Stomach (tissue), 8 donors: ENCODE measurements at regions not wholly inside any gene's neighbourhood (a gene's known extent, or its start where the extent isn't known, plus 50 kb on each side); places are given as distances from the start of the nearest gene placed in this dataset.
A peak's percentile ranks its signal among the peaks of the same experiment; 100 is the strongest.
"Not testable (repeated sequence)": the region's sequence is repeated elsewhere in the genome, so short reads cannot be mapped to it uniquely, and the experiment has no call there.

Experiments
- DNase-seq, 2 donors: peaks; one replicate each; pipeline versions ENCODE4 v3.0.0 to v3.0.0-alpha.2; 2013 to 2019
- H3K27ac ChIP-seq, 5 donors: fragments of 200-600 bp in 4 of 5; sonication (generic) in 4 of 5; one replicate each; pipeline ENCODE4 v1.5.1; 2013 to 2019; ENCODE audit warnings: mild to moderate bottlenecking in 1 of 5, moderate library complexity in 1 of 5
- H3K27me3 ChIP-seq, 3 donors: fragments of 200-600 bp; sonication (generic); one replicate each; pipeline ENCODE4 v1.5.1; 2017 to 2019; ENCODE audit warnings: mixed run types in 1 of 3
- H3K36me3 ChIP-seq, 4 donors: fragments of 200-600 bp; sonication (generic); 1 replicate in 3 of 4; 2 replicates in 1 of 4; pipeline ENCODE4 v1.5.1; 2016 to 2019
- H3K4me1 ChIP-seq, 4 donors: fragments of 200-600 bp; sonication (generic); one replicate each; pipeline ENCODE4 v1.5.1; 2016 to 2019
- H3K4me3 ChIP-seq, 4 donors: fragments of 200-600 bp; sonication (generic) in 3 of 4; one replicate each; pipeline ENCODE4 v1.5.1; 2016 to 2019; ENCODE audit warnings: mild to moderate bottlenecking in 1 of 4
- H3K9me3 ChIP-seq, 4 donors: fragments of 200-600 bp; sonication (generic); one replicate each; pipeline ENCODE4 v1.5.1; 2016 to 2019
- CTCF ChIP-seq, 7 experiments: fragments of 450-650 bp in 4 of 7; fragments of 200-600 bp in 3 of 7; sonication (generic) in 3 of 7; IDR thresholded peaks; one replicate each; pipeline ENCODE4 v1.5.1; 2016 to 2019; ENCODE audit warnings: antibody characterized with exemption in 7 of 7, control low read depth in 2 of 7, mild to moderate bottlenecking in 1 of 7
- EP300 ChIP-seq: sonication (generic); formaldehyde crosslinking; IDR thresholded peaks from one replicate; pipeline ENCODE4 v1.6.1; 2017; ENCODE audit warnings: antibody characterized with exemption
- POLR2A ChIP-seq, 4 donors: fragments of 450-650 bp; IDR thresholded peaks; one replicate each; pipeline ENCODE4 v1.6.1; 2016; ENCODE audit warnings: antibody characterized with exemption in 4 of 4, control low read depth in 2 of 4, mild to moderate bottlenecking in 1 of 4, moderate library complexity in 1 of 4
- POLR2AphosphoS5 ChIP-seq, 3 donors: sonication (generic); formaldehyde crosslinking; IDR thresholded peaks; one replicate each; pipeline ENCODE4 v1.6.1; 2016; ENCODE audit warnings: antibody characterized with exemption in 3 of 3
- WGBS, 5 donors: extraction: QIAGEN DNeasy Blood & Tissue Kit in 3 of 5; methylation state at CpG; one replicate each; pipeline versions ENCODE4 v1.1.5 to v1.1.7; 2013 to 2018; 5-methylcytosine and 5-hydroxymethylcytosine counted together
- intact Hi-C: fragments of 100-400 bp; cut with DNase I; formaldehyde crosslinking; loops from one replicate; pipeline ENCODE4 v1.15.1; 2023; ENCODE audit warnings: low total_unique reads
- donor health status: healthy with polysubstance abuse.
- donor health status: Bipolar disorder and iron deficiency.
- donor health status: healthy.

DNA sequence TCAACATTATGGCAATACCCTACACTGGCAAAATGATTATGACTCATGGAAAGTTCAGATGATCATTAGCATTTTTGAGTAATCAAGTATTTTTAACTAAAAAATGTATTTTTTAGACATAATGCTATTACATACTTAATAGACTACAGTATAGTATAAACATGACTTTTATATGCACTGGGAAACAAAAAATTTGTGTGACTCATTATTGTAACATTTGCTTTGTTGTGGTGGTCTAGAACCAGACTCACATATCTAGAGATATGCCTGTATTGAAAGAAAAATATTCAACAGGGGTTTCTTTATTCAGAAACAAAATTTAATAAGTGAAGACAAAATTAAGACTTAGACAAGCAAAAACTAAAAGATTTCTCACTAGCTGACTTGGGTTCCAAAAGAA is 385.3 kb upstream of the RIOK2 start:
- no peak overlapping the region for H3K4me3 ChIP-seq
- intact Hi-C loops = no loop called here
- no peak overlapping the region for H3K27ac ChIP-seq
- DNase-seq = no peak
- TF ChIP-seq CTCF (IDR thresholded peaks at IDR 0.05) (no peak), EP300 (no peak), POLR2A (IDR thresholded peaks at IDR 0.05) (no peak), POLR2AphosphoS5 (IDR thresholded peaks at IDR 0.05) (no peak)
- H3K36me3 ChIP-seq = no peaks in the 10 kb centered on the region
- no peaks in the 10 kb centered on the region for H3K27me3 ChIP-seq
- H3K9me3 ChIP-seq = peaks cover 0 to 29% (median 19%) of the 10 kb centered on the region in 4 donors
- no peaks in the 10 kb centered on the region for H3K4me1 ChIP-seq

DNA sequence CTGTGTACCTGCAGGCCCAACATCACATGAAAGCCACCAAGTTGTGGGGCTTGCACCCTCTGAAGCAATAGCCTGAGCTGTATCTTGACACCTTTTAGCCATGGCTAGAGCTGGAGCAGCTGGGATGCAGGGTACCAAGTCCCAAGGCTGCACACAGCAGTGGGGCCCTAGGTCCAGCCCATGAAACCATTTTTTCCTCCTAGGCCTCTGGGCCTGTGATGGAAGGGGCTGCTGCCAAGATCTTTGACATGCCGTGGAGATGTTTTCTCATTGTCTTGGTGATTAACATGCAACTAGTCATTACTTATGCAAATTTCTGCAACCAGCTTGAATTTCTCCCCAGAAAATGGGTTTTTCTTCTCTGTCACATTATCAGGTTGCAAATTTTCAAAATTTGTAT is 387.2 kb upstream of the RIOK2 start:
- H3K4me1 ChIP-seq = no peaks in the 10 kb centered on the region
- H3K27me3 ChIP-seq = no peaks in the 10 kb centered on the region
- no peak for DNase-seq
- 90 to 96% (median 94%) methylated on average over 1 of the region's 1 CpG for WGBS, 5 donors
- peaks cover 0 to 29% (median 19%) of the 10 kb centered on the region in 4 donors for H3K9me3 ChIP-seq
- H3K27ac ChIP-seq = no peak overlapping the region
- intact Hi-C loops = no loop called here
- no peaks in the 10 kb centered on the region for H3K36me3 ChIP-seq
- no peak for TF ChIP-seq EP300
- H3K4me3 ChIP-seq = no peak overlapping the region

- TF ChIP-seq POLR2A (IDR thresholded peaks at IDR 0.05) (no peak), CTCF (IDR thresholded peaks at IDR 0.05) (no peak), EP300 (no peak), POLR2AphosphoS5 (IDR thresholded peaks at IDR 0.05) (no peak)
- WGBS, 5 donors = 30 to 45% (median 35%) methylated on average over 1 of the region's 1 CpG
Observed at GRCh38 chr5:97575322-97575721, 392.3 kb upstream of the RIOK2 start.

DNA sequence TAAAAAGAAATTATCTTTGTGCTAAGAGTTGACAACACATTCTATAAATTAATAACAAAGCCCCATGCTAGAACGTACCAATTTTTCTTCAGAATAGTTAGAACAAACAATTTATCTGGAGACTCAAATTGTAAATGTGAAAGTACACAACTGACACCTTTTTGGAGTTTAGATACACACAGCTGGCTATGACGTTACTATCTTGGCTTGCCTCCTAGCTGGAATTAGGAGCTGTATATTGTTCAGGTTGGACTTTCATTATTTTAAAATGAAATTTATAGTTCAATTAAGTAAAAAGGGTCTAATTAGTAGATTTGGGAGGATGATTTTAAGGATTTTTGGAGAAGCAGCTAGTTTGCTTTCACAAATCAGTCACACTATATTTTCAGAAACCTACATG is 393.9 kb upstream of the RIOK2 start:
- Histone ChIP-seq H3K9me3 (no peaks in the 10 kb centered on the region), H3K4me1 (peaks cover 0 to 6% (median 0%) of the 10 kb centered on the region in 4 donors), H3K27me3 (no peaks in the 10 kb centered on the region), H3K27ac (no peak overlapping the region), H3K4me3 (no peak overlapping the region), H3K36me3 (no peaks in the 10 kb centered on the region)
- 24 to 34% (median 26%) methylated on average over 2 of the region's 2 CpGs for WGBS, 5 donors
- intact Hi-C loops = no loop called here
- DNase-seq = peak in 1 of 2 donors; percentile 28
- no peak for TF ChIP-seq EP300
- TF ChIP-seq POLR2AphosphoS5 (IDR thresholded peaks at IDR 0.05) = no peak
- no peak for TF ChIP-seq CTCF (IDR thresholded peaks at IDR 0.05)
- no peak for TF ChIP-seq POLR2A (IDR thresholded peaks at IDR 0.05)

More at GRCh38 chr5:97575322-97575721, 392.3 kb upstream of the RIOK2 start:
- no peak for DNase-seq
- H3K27ac ChIP-seq = no peak overlapping the region
- H3K36me3 ChIP-seq = no peaks in the 10 kb centered on the region
- no peak overlapping the region for H3K4me3 ChIP-seq
- peaks cover 0 to 10% (median 4%) of the 10 kb centered on the region in 4 donors for H3K9me3 ChIP-seq
- no peaks in the 10 kb centered on the region for H3K27me3 ChIP-seq
- H3K4me1 ChIP-seq = peaks cover 0 to 6% (median 0%) of the 10 kb centered on the region in 4 donors
- intact Hi-C loops = no loop called here

GRCh38 chr5:97579977-97580376 is 396.9 kb upstream of the RIOK2 start:
- DNase-seq, H3K27ac ChIP-seq: not testable (repeated sequence)
- WGBS, 5 donors = 93 to 100% (median 96%) methylated on average over 1 to 29 of the region's 29 CpGs

More at GRCh38 chr5:97579977-97580376, 396.9 kb upstream of the RIOK2 start:
- H3K4me1 ChIP-seq, H3K4me3 ChIP-seq, H3K27me3 ChIP-seq, H3K9me3 ChIP-seq, H3K36me3 ChIP-seq, intact Hi-C loops: not testable (repeated sequence)
